ENCODE measurements at regions not wholly inside any gene's neighbourhood (a gene's known extent, or its start where the extent isn't known, plus 50 kb on each side); places are given as distances from the start of the nearest gene placed in this dataset.

DNA sequence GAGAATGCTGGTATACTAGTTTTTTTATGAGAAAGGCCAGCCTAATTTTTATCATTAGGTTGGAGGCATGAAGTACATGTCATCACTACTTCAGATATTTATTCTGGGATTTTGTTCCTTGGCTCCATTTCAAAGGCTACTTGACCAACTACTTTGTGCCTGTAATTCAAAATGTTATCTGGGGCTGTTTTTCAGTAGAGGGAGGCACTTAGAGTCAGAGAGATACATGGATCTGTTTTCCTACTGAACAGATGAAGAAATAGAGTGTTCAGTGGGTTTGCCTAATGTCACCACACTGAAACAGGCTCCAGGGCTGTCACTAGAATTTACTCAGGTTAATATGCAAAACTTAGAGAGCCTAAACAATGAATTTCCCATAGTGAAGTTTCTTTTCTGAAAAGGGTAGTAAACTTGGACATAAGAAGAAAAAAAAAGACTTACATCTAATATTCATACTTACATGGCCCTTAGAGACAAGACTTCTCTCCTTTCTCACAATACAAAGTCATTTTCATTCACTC lies 127.3 kb upstream of the ITGB1 start:
- TF ChIP-seq POLR2AphosphoS5 (IDR thresholded peaks at IDR 0.05; ENCODE audit: borderline replicate concordance, low read depth, low read length) (no peak), EZH2 (IDR thresholded peaks at IDR 0.05) (no peak)

All from SK-N-MC (cell line).